Vagina (tissue), 2 donors: ENCODE measurements at regions not wholly inside any gene's neighbourhood (a gene's known extent, or its start where the extent isn't known, plus 50 kb on each side); places are given as distances from the start of the nearest gene placed in this dataset.

Source experiments
- DNase-seq, 2 donors: peaks; one replicate each; pipeline ENCODE4 v3.0.0-alpha.2; 2017; ENCODE audit errors: extremely low spot score in 2 of 2
- H3K27ac ChIP-seq: fragments of 200-600 bp; sonication (generic); one replicate; pipeline ENCODE4 v1.5.1; 2019
- H3K27me3 ChIP-seq: fragments of 200-600 bp; sonication (generic); one replicate; pipeline ENCODE4 v1.5.1; 2019
- H3K36me3 ChIP-seq, 2 donors: fragments of 200-600 bp; sonication (generic); one replicate each; pipeline ENCODE4 v1.5.1; 2017 to 2019
- H3K4me1 ChIP-seq: fragments of 200-600 bp; sonication (generic); one replicate; pipeline ENCODE4 v1.5.1; 2019
- H3K4me3 ChIP-seq, 2 donors: fragments of 200-600 bp; sonication (generic); 1 replicate in 1 of 2; 2 replicates in 1 of 2; pipeline ENCODE4 v1.5.1; 2016 to 2019
- H3K9me3 ChIP-seq: fragments of 200-600 bp; sonication (generic); one replicate; pipeline ENCODE4 v1.5.1; 2019
- CTCF ChIP-seq, 3 experiments: fragments of 450-650 bp in 2 of 3; fragments of 200-600 bp in 1 of 3; sonication (generic) in 1 of 3; IDR thresholded peaks; one replicate each; pipeline ENCODE4 v1.5.1; 2017 to 2019; ENCODE audit warnings: antibody characterized with exemption in 3 of 3, mild to moderate bottlenecking in 2 of 3, moderate library complexity in 2 of 3
- POLR2A ChIP-seq, 2 donors: fragments of 450-650 bp; IDR thresholded peaks; one replicate each; pipeline ENCODE4 v1.6.1; 2017; ENCODE audit warnings: antibody characterized with exemption in 2 of 2, mild to moderate bottlenecking in 2 of 2, moderate library complexity in 2 of 2
- POLR2AphosphoS5 ChIP-seq, 2 donors: sonication (generic); formaldehyde crosslinking; IDR thresholded peaks; one replicate each; pipeline ENCODE4 v1.9.0; 2017; ENCODE audit warnings: antibody characterized with exemption in 2 of 2, mild to moderate bottlenecking in 2 of 2, low read depth in 1 of 2; ENCODE audit not compliant: insufficient read depth in 1 of 2
- intact Hi-C: fragments of 100-400 bp; cut with DNase I; formaldehyde crosslinking; loops from one replicate; pipeline ENCODE4 v1.15.1; 2023

GRCh38 chr3:67286586-67286985, 288.5 kb downstream of the KBTBD8 start:
- Histone ChIP-seq H3K27ac (no peak overlapping the region), H3K4me1 (no peaks in the 10 kb centered on the region), H3K36me3 (no peaks in the 10 kb centered on the region), H3K27me3 (no peaks in the 10 kb centered on the region), H3K9me3 (no peaks in the 10 kb centered on the region), H3K4me3 (no peak overlapping the region)
- no peak for DNase-seq
- TF ChIP-seq CTCF (IDR thresholded peaks at IDR 0.05): no peak
- no peak for TF ChIP-seq POLR2AphosphoS5 (IDR thresholded peaks at IDR 0.05; ENCODE audit: insufficient read depth in 1 of 2, low read depth in 1 of 2)
- no peak for TF ChIP-seq POLR2A (IDR thresholded peaks at IDR 0.05)
- intact Hi-C loops: no loop called here

GRCh38 chr3:67288466-67289106, 290.5 kb downstream of the KBTBD8 start:
- DNase-seq: no peak
- no peaks in the 10 kb centered on the region for H3K36me3 ChIP-seq
- no peaks in the 10 kb centered on the region for H3K27me3 ChIP-seq
- intact Hi-C loops: no loop called here
- no peaks in the 10 kb centered on the region for H3K4me1 ChIP-seq
- no peaks in the 10 kb centered on the region for H3K9me3 ChIP-seq
- TF ChIP-seq POLR2A (IDR thresholded peaks at IDR 0.05) (no peak), POLR2AphosphoS5 (IDR thresholded peaks at IDR 0.05; ENCODE audit: insufficient read depth in 1 of 2, low read depth in 1 of 2) (no peak), CTCF (IDR thresholded peaks at IDR 0.05) (no peak)
- H3K4me3 ChIP-seq: no peak overlapping the region
- no peak overlapping the region for H3K27ac ChIP-seq

GRCh38 chr3:67289626-67290025, 291.5 kb downstream of the KBTBD8 start:
- intact Hi-C loops: no loop called here
- Histone ChIP-seq H3K9me3 (no peaks in the 10 kb centered on the region), H3K27ac (no peak overlapping the region), H3K36me3 (no peaks in the 10 kb centered on the region), H3K27me3 (no peaks in the 10 kb centered on the region), H3K4me3 (no peak overlapping the region), H3K4me1 (no peaks in the 10 kb centered on the region)
- no peak for DNase-seq
- TF ChIP-seq CTCF (IDR thresholded peaks at IDR 0.05): no peak
- TF ChIP-seq POLR2AphosphoS5 (IDR thresholded peaks at IDR 0.05; ENCODE audit: insufficient read depth in 1 of 2, low read depth in 1 of 2): no peak
- TF ChIP-seq POLR2A (IDR thresholded peaks at IDR 0.05): no peak

GRCh38 chr3:67290438-67290837, 292.3 kb downstream of the KBTBD8 start:
- H3K27me3 ChIP-seq: no peaks in the 10 kb centered on the region
- no peak for DNase-seq
- no peaks in the 10 kb centered on the region for H3K4me1 ChIP-seq
- H3K4me3 ChIP-seq: no peak overlapping the region
- H3K27ac ChIP-seq: no peak overlapping the region
- TF ChIP-seq POLR2AphosphoS5 (IDR thresholded peaks at IDR 0.05; ENCODE audit: insufficient read depth in 1 of 2, low read depth in 1 of 2): no peak
- TF ChIP-seq CTCF (IDR thresholded peaks at IDR 0.05): no peak
- no peak for TF ChIP-seq POLR2A (IDR thresholded peaks at IDR 0.05)
- intact Hi-C loops: no loop called here
- no peaks in the 10 kb centered on the region for H3K9me3 ChIP-seq
- H3K36me3 ChIP-seq: no peaks in the 10 kb centered on the region
